GM12878 (cell line): ENCODE measurements at regions not wholly inside any gene's neighbourhood (a gene's known extent, or its start where the extent isn't known, plus 50 kb on each side); places are given as distances from the start of the nearest gene placed in this dataset.

Source experiments
- ATAC-seq: fragments of 200-7000 bp; cut with Tn5 transposase; 3 replicates; pipeline ENCODE4 v1.9.1; 2020; ENCODE audit warnings: mild to moderate bottlenecking, moderate library complexity
- BruUV-seq: library from RNA; stranded (reverse); fragments of 400-500 nt; replicated peaks from 2 replicates; lab custom pipeline; 2021; lab: Mats Ljungman, UMichigan
- CTCF ChIA-PET: fragments of 300-600 bp; sonication (Branson Sonifier 250); formaldehyde crosslinking; extraction: SDS; loops from one replicate; lab custom pipeline; 2021; ENCODE audit warnings: inconsistent platforms; lab: Yijun Ruan, JAX
- POLR2A ChIA-PET: fragments of 350-600 bp; formaldehyde crosslinking; extraction: SDS; loops from one replicate; lab custom pipeline; 2021; ENCODE audit warnings: inconsistent platforms; lab: Charles Lee
- RAD21 ChIA-PET: fragments of 300-600 bp; sonication (Branson Sonifier 250); formaldehyde crosslinking; loops from one replicate; lab custom pipeline; 2023; ENCODE audit warnings: antibody characterized with exemption; ENCODE audit not compliant: unreplicated experiment; lab: Charles Lee
- SMC1A ChIA-PET: fragments of 300-600 bp; sonication (Branson Sonifier 250); formaldehyde crosslinking; loops from one replicate; lab custom pipeline; 2023; ENCODE audit not compliant: unreplicated experiment, uncharacterized antibody; lab: Charles Lee
- DNase-seq: peaks from one replicate; pipeline ENCODE4 v3.0.0-alpha.2; 2011; ENCODE audit warnings: low read depth, low spot score
- FAIRE-seq: peaks from 3 replicates; lab custom pipeline; 2011; peaks lifted over from hg19 to GRCh38; lab: Jason Lieb, UNC
- H2AFZ ChIP-seq: 2 replicates; pipeline ENCODE4 v1.6.0; 2011; ENCODE audit warnings: low read depth, low read length, control low read depth; ENCODE audit not compliant: control insufficient read depth
- H3K27ac ChIP-seq: 2 replicates; pipeline ENCODE4 v1.5.1; 2011; ENCODE audit warnings: control low read depth; ENCODE audit not compliant: control insufficient read depth, insufficient read depth
- H3K27me3 ChIP-seq, 2 experiments: replicated peaks in 1 of 2; 2 replicates each; pipeline versions ENCODE4 v1.6.0 to v1.6.1; 2011; ENCODE audit warnings: low read length in 1 of 2; ENCODE audit not compliant: control insufficient read depth in 2 of 2, insufficient read depth in 2 of 2
- H3K36me3 ChIP-seq, 2 experiments: 2 replicates each; pipeline ENCODE4 v1.5.1; 2011; ENCODE audit warnings: low read length in 1 of 2; ENCODE audit not compliant: control insufficient read depth in 2 of 2, insufficient read depth in 2 of 2
- H3K4me1 ChIP-seq: 2 replicates; pipeline ENCODE4 v1.6.1; 2011; ENCODE audit warnings: mild to moderate bottlenecking, low read length, moderate library complexity, mixed read lengths; ENCODE audit not compliant: control insufficient read depth, insufficient read depth
- H3K4me2 ChIP-seq: 2 replicates; pipeline ENCODE4 v1.6.0; 2011; ENCODE audit warnings: control low read depth; ENCODE audit not compliant: control insufficient read depth, insufficient read depth
- H3K4me3 ChIP-seq: fragments of 200-600 bp; sonication (generic); 2 replicates; pipeline ENCODE4 v1.5.1; 2016
- H3K79me2 ChIP-seq: 2 replicates; pipeline ENCODE4 v1.6.0; 2011; ENCODE audit warnings: low read length; ENCODE audit not compliant: control insufficient read depth, insufficient read depth
- H3K9ac ChIP-seq: 2 replicates; pipeline ENCODE4 v1.8.0; 2011; ENCODE audit warnings: low read length, control low read depth, mixed read lengths; ENCODE audit not compliant: control insufficient read depth, insufficient read depth
- H3K9me3 ChIP-seq: replicated peaks from 3 replicates; pipeline ENCODE4 v1.5.1; 2011; ENCODE audit warnings: mild to moderate bottlenecking, low read length; ENCODE audit not compliant: control insufficient read depth, insufficient read depth
- H4K20me1 ChIP-seq: 2 replicates; pipeline ENCODE4 v1.6.0; 2011; ENCODE audit not compliant: control insufficient read depth, insufficient read depth
- CREM ChIP-seq: IDR thresholded peaks from 2 replicates; pipeline ENCODE4 v1.6.1; 2014; ENCODE audit warnings: antibody characterized with exemption, low read depth
- FOXM1 ChIP-seq: IDR thresholded peaks from 2 replicates; pipeline ENCODE4 v1.6.1; 2012; ENCODE audit warnings: low read depth, mild to moderate bottlenecking, inconsistent platforms, low read length, moderate library complexity
- HDGF ChIP-seq: fragments of 450-650 bp; IDR thresholded peaks from 2 replicates; pipeline ENCODE4 v1.6.1; 2016; ENCODE audit warnings: antibody characterized with exemption
- MTA3 ChIP-seq: IDR thresholded peaks from 2 replicates; pipeline ENCODE4 v1.6.1; 2012; ENCODE audit warnings: low read length, inconsistent platforms, borderline replicate concordance
- NBN ChIP-seq: fragments of 450-650 bp; IDR thresholded peaks from 2 replicates; pipeline ENCODE4 v1.6.1; 2016
- NFXL1 ChIP-seq: fragments of 450-650 bp; IDR thresholded peaks from 2 replicates; pipeline ENCODE4 v1.6.1; 2017; ENCODE audit warnings: antibody characterized with exemption, mild to moderate bottlenecking, borderline replicate concordance
- NR2C1 ChIP-seq: fragments of 450-650 bp; IDR thresholded peaks from 2 replicates; pipeline ENCODE4 v1.6.1; 2017; ENCODE audit warnings: antibody characterized with exemption, mild to moderate bottlenecking, moderate library complexity
- NR2F1 ChIP-seq: fragments of 450-650 bp; conservative IDR thresholded peaks from 2 replicates; pipeline ENCODE4 v1.6.1; 2017; ENCODE audit warnings: mild to moderate bottlenecking
- PAX5 ChIP-seq: IDR thresholded peaks from 2 replicates; pipeline ENCODE4 v1.6.1; 2011; ENCODE audit warnings: low read depth, low read length, borderline replicate concordance
- SMAD5 ChIP-seq: IDR thresholded peaks from 2 replicates; pipeline ENCODE4 v1.6.1; 2016; ENCODE audit warnings: antibody characterized with exemption, low read depth
- SMC3 ChIP-seq: IDR thresholded peaks from 2 replicates; pipeline ENCODE4 v1.6.1; 2011; ENCODE audit warnings: low read length, improper control_type of control experiment, borderline replicate concordance
- SPI1 ChIP-seq: IDR thresholded peaks from 2 replicates; pipeline ENCODE4 v1.6.1; 2011; ENCODE audit warnings: low read depth, mild to moderate bottlenecking, low read length, moderate library complexity, borderline replicate concordance; ENCODE audit not compliant: insufficient read depth
- ZNF217 ChIP-seq: fragments of 450-650 bp; IDR thresholded peaks from 2 replicates; pipeline ENCODE4 v1.6.1; 2017; ENCODE audit warnings: antibody characterized with exemption, mild to moderate bottlenecking
- WGBS: methylation state at CpG from one replicate; pipeline ENCODE4 v1.1.6; 2016; ENCODE audit warnings: low lambda C conversion rate; ENCODE audit not compliant: insufficient replicate concordance, insufficient coverage; ENCODE audit errors: missing lambda C conversion rate; 5-methylcytosine and 5-hydroxymethylcytosine counted together
- in situ Hi-C: fragments of 300-500 bp; cut with MboI; formaldehyde crosslinking; loops from 9 replicates; pipeline ENCODE4 v1.14.3; 2018; ENCODE audit warnings: mixed read lengths
- intact Hi-C: fragments of 100-400 bp; cut with micrococcal nuclease; formaldehyde crosslinking; loops from one replicate; pipeline ENCODE4 v1.14.2; 2022; ENCODE audit not compliant: unreplicated experiment
- TF ChIP-seq, protein P1 (sequence below): fragments of 450-650 bp; IDR thresholded peaks from 2 replicates; pipeline ENCODE4 v1.6.1; 2017; ENCODE audit warnings: antibody characterized with exemption, mild to moderate bottlenecking, moderate library complexity
- TF ChIP-seq, protein P2 (sequence below): IDR thresholded peaks from 2 replicates; pipeline ENCODE4 v1.6.1; 2011; ENCODE audit warnings: low read depth, low read length, improper control_type of control experiment, borderline replicate concordance
- TF ChIP-seq, protein P3 (sequence below): fragments of 450-650 bp; conservative IDR thresholded peaks from 2 replicates; pipeline ENCODE4 v1.6.1; 2017; ENCODE audit warnings: mild to moderate bottlenecking, moderate library complexity
- TF ChIP-seq, protein P4 (sequence below): IDR thresholded peaks from 2 replicates; pipeline ENCODE4 v1.6.1; 2012; ENCODE audit warnings: low read depth, low read length, improper control_type of control experiment

DNA sequence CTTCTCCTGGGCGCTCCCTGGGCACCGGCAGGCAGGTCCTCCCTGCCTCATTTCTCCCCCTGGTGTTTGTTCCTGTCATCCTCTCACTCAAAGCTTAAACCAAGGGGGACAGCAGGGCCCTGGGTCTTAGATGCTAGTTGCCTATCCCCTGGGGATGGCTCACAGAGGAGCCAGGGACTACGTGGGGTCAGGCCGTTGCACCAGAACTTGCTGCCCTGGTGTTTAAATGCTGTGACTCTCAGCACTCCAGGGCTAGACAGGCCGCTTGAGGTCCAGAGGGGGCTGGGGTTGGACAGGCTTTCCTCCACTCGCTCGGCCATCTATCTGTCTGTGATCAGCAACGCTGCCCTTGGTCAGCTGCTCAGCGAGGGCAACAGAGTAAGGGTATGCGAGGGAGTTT, 340.3 kb downstream of the CXCL12 start:
- DNase-seq (no peak), ATAC-seq (no peak), FAIRE-seq (no peak)
- no peaks in the 10 kb centered on the region for H3K9me3 ChIP-seq
- TF ChIP-seq PAX5 (no peak), NBN (no peak), CREM (no peak), SPI1 (no peak), HDGF (no peak), SMAD5 (no peak), ZNF217 (no peak), FOXM1 (no peak), MTA3 (no peak), NFXL1 (no peak), NR2F1 (no peak), SMC3 (no peak), NR2C1 (no peak)
- TF ChIP-seq, protein P1, sequence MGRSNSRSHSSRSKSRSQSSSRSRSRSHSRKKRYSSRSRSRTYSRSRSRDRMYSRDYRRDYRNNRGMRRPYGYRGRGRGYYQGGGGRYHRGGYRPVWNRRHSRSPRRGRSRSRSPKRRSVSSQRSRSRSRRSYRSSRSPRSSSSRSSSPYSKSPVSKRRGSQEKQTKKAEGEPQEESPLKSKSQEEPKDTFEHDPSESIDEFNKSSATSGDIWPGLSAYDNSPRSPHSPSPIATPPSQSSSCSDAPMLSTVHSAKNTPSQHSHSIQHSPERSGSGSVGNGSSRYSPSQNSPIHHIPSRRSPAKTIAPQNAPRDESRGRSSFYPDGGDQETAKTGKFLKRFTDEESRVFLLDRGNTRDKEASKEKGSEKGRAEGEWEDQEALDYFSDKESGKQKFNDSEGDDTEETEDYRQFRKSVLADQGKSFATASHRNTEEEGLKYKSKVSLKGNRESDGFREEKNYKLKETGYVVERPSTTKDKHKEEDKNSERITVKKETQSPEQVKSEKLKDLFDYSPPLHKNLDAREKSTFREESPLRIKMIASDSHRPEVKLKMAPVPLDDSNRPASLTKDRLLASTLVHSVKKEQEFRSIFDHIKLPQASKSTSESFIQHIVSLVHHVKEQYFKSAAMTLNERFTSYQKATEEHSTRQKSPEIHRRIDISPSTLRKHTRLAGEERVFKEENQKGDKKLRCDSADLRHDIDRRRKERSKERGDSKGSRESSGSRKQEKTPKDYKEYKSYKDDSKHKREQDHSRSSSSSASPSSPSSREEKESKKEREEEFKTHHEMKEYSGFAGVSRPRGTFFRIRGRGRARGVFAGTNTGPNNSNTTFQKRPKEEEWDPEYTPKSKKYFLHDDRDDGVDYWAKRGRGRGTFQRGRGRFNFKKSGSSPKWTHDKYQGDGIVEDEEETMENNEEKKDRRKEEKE: no peak
- TF ChIP-seq, protein P2, sequence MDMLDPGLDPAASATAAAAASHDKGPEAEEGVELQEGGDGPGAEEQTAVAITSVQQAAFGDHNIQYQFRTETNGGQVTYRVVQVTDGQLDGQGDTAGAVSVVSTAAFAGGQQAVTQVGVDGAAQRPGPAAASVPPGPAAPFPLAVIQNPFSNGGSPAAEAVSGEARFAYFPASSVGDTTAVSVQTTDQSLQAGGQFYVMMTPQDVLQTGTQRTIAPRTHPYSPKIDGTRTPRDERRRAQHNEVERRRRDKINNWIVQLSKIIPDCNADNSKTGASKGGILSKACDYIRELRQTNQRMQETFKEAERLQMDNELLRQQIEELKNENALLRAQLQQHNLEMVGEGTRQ: no peak
- TF ChIP-seq, protein P3, sequence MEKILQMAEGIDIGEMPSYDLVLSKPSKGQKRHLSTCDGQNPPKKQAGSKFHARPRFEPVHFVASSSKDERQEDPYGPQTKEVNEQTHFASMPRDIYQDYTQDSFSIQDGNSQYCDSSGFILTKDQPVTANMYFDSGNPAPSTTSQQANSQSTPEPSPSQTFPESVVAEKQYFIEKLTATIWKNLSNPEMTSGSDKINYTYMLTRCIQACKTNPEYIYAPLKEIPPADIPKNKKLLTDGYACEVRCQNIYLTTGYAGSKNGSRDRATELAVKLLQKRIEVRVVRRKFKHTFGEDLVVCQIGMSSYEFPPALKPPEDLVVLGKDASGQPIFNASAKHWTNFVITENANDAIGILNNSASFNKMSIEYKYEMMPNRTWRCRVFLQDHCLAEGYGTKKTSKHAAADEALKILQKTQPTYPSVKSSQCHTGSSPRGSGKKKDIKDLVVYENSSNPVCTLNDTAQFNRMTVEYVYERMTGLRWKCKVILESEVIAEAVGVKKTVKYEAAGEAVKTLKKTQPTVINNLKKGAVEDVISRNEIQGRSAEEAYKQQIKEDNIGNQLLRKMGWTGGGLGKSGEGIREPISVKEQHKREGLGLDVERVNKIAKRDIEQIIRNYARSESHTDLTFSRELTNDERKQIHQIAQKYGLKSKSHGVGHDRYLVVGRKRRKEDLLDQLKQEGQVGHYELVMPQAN: no peak
- TF ChIP-seq, protein P4, sequence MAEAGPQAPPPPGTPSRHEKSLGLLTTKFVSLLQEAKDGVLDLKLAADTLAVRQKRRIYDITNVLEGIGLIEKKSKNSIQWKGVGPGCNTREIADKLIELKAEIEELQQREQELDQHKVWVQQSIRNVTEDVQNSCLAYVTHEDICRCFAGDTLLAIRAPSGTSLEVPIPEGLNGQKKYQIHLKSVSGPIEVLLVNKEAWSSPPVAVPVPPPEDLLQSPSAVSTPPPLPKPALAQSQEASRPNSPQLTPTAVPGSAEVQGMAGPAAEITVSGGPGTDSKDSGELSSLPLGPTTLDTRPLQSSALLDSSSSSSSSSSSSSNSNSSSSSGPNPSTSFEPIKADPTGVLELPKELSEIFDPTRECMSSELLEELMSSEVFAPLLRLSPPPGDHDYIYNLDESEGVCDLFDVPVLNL: no peak
- H3K4me1 ChIP-seq: no peaks in the 10 kb centered on the region
- no peak overlapping the region for H3K4me3 ChIP-seq
- no TSS peak for BruUV-seq
- H3K27ac ChIP-seq: no peak overlapping the region
- no peak overlapping the region for H3K4me2 ChIP-seq
- H3K79me2 ChIP-seq: no peaks in the 10 kb centered on the region
- no peaks in the 10 kb centered on the region for H3K36me3 ChIP-seq
- no peaks in the 10 kb centered on the region; a peak in 1 of 4 replicates for H3K27me3 ChIP-seq
- 34% methylated on average over 10 of the region's 10 CpGs for WGBS
- ChIA-PET POLR2A (no interaction called here), SMC1A (no interaction called here), RAD21 (no interaction called here), CTCF (no interaction called here)
- no peaks in the 10 kb centered on the region for H4K20me1 ChIP-seq
- intact Hi-C loops: no loop called here
- H2AFZ ChIP-seq: no peak overlapping the region
- H3K9ac ChIP-seq: no peak overlapping the region
- in situ Hi-C loops: no loop called here
